CD14-positive monocyte (primary cell): ENCODE measurements at regions not wholly inside any gene's neighbourhood (a gene's known extent, or its start where the extent isn't known, plus 50 kb on each side); places are given as distances from the start of the nearest gene placed in this dataset.

Experiments
- DNase-seq, 3 donors: peaks; one replicate each; pipeline ENCODE4 v3.0.0-alpha.2; 2011 to 2022
- H2AFZ ChIP-seq: 2 replicates; pipeline ENCODE4 v1.6.0; 2012; ENCODE audit warnings: mild to moderate bottlenecking, low read depth, low read length, inconsistent platforms; ENCODE audit not compliant: insufficient read depth, poor library complexity, severe bottlenecking
- H3K27ac ChIP-seq, 2 donors: 1 replicate in 1 of 2; 2 replicates in 1 of 2; pipeline ENCODE4 v1.5.1; 2012 to 2013; ENCODE audit warnings: low read length in 2 of 2, control low read depth in 1 of 2, inconsistent platforms in 1 of 2, low read depth in 1 of 2, mild to moderate bottlenecking in 1 of 2
- H3K27me3 ChIP-seq, 2 donors: one replicate each; pipeline versions ENCODE4 v1.6.0 to v1.6.1; 2011 to 2013; ENCODE audit warnings: low read length in 2 of 2; ENCODE audit not compliant: control insufficient read depth in 2 of 2, insufficient read depth in 2 of 2
- H3K36me3 ChIP-seq, 2 donors: replicated peaks in 1 of 2; 1 replicate in 1 of 2; 2 replicates in 1 of 2; pipeline versions ENCODE4 v1.5.1 to v1.6.1; 2012 to 2013; ENCODE audit warnings: low read length in 2 of 2, control low read depth in 1 of 2, inconsistent platforms in 1 of 2, mild to moderate bottlenecking in 1 of 2; ENCODE audit not compliant: insufficient read depth in 2 of 2, control insufficient read depth in 1 of 2
- H3K4me1 ChIP-seq, 2 donors: 1 replicate in 1 of 2; 2 replicates in 1 of 2; pipeline versions ENCODE4 v1.5.1 to v1.6.1; 2012 to 2013; ENCODE audit warnings: low read length in 2 of 2, control low read depth in 1 of 2, inconsistent platforms in 1 of 2, mild to moderate bottlenecking in 1 of 2, moderate library complexity in 1 of 2; ENCODE audit not compliant: insufficient read depth in 2 of 2, control insufficient read depth in 1 of 2
- H3K4me2 ChIP-seq: replicated peaks from 2 replicates; pipeline ENCODE3; 2012; ENCODE audit warnings: low read length, moderate library complexity, mild to moderate bottlenecking; ENCODE audit not compliant: poor library complexity, severe bottlenecking; ENCODE audit errors: extremely low read depth
- H3K4me3 ChIP-seq, 3 experiments: fragments of 200-600 bp in 1 of 3; sonication (generic) in 1 of 3; replicated peaks in 1 of 3; 1 replicate in 2 of 3; 2 replicates in 1 of 3; pipeline ENCODE4 v1.5.1; 2011 to 2013; ENCODE audit warnings: low read length in 3 of 3, mild to moderate bottlenecking in 3 of 3, control low read depth in 2 of 3, low read depth in 2 of 3, inconsistent platforms in 1 of 3, moderate library complexity in 1 of 3
- H3K79me2 ChIP-seq: 2 replicates; pipeline ENCODE4 v1.6.0; 2012; ENCODE audit warnings: mild to moderate bottlenecking, control low read depth, inconsistent platforms, low read length, moderate library complexity; ENCODE audit not compliant: insufficient read depth
- H3K9ac ChIP-seq: 2 replicates; pipeline ENCODE4 v1.6.0; 2017; ENCODE audit warnings: low read length, mild to moderate bottlenecking; ENCODE audit not compliant: insufficient read depth, poor library complexity, severe bottlenecking
- H3K9me3 ChIP-seq, 2 donors: replicated peaks in 1 of 2; 1 replicate in 1 of 2; 2 replicates in 1 of 2; pipeline versions ENCODE4 v1.5.1 to v1.6.1; 2012 to 2013; ENCODE audit warnings: low read length in 2 of 2, control low read depth in 1 of 2; ENCODE audit not compliant: control insufficient read depth in 1 of 2, insufficient read depth in 1 of 2
- H4K20me1 ChIP-seq: 2 replicates; pipeline ENCODE4 v1.6.0; 2012; ENCODE audit warnings: mild to moderate bottlenecking, low read length, control low read depth, moderate library complexity; ENCODE audit not compliant: insufficient read depth
- H3K27ac Mint-ChIP-seq, 7 donors: one replicate each; pipeline ENCODE4 v1.8.0; 2020; ENCODE audit warnings: mild to moderate bottlenecking in 7 of 7, mixed read lengths in 7 of 7, moderate library complexity in 6 of 7, inconsistent platforms in 2 of 7
- H3K27me3 Mint-ChIP-seq, 3 donors: one replicate each; pipeline ENCODE4 v1.8.0; 2021 to 2022; ENCODE audit warnings: low read depth in 3 of 3, mild to moderate bottlenecking in 3 of 3, mixed read lengths in 3 of 3, moderate library complexity in 3 of 3, inconsistent platforms in 1 of 3
- H3K36me3 Mint-ChIP-seq, 2 donors: one replicate each; pipeline ENCODE4 v1.8.0; 2020; ENCODE audit warnings: mixed read lengths in 2 of 2, inconsistent platforms in 1 of 2, mild to moderate bottlenecking in 1 of 2
- H3K4me1 Mint-ChIP-seq: one replicate; pipeline ENCODE4 v1.8.0; 2020; ENCODE audit warnings: mild to moderate bottlenecking, mixed read lengths
- H3K4me3 Mint-ChIP-seq, 2 donors: one replicate each; pipeline ENCODE4 v1.8.0; 2020; ENCODE audit warnings: mild to moderate bottlenecking in 2 of 2, mixed read lengths in 2 of 2, moderate library complexity in 1 of 2
- H3K9me3 Mint-ChIP-seq, 7 donors: one replicate each; pipeline ENCODE4 v1.8.0; 2020 to 2022; ENCODE audit warnings: mixed read lengths in 7 of 7, mild to moderate bottlenecking in 6 of 7, moderate library complexity in 6 of 7, inconsistent platforms in 2 of 7
- WGBS: methylation state at CpG from one replicate; pipeline ENCODE4 v1.1.5; 2013; ENCODE audit warnings: missing lambda C conversion rate; ENCODE audit not compliant: insufficient coverage; 5-methylcytosine and 5-hydroxymethylcytosine counted together
- intact Hi-C, 2 donors: fragments of 100-400 bp; cut with micrococcal nuclease; formaldehyde crosslinking; loops; one replicate each; pipeline versions ENCODE4 v1.15.0 to v1.15.1; 2023
- TF ChIP-seq, protein P1 (sequence below): fragments of 200-600 bp; IDR thresholded peaks from one replicate; pipeline ENCODE4 v1.8.0; 2022; ENCODE audit warnings: antibody characterized with exemption, mild to moderate bottlenecking

DNA sequence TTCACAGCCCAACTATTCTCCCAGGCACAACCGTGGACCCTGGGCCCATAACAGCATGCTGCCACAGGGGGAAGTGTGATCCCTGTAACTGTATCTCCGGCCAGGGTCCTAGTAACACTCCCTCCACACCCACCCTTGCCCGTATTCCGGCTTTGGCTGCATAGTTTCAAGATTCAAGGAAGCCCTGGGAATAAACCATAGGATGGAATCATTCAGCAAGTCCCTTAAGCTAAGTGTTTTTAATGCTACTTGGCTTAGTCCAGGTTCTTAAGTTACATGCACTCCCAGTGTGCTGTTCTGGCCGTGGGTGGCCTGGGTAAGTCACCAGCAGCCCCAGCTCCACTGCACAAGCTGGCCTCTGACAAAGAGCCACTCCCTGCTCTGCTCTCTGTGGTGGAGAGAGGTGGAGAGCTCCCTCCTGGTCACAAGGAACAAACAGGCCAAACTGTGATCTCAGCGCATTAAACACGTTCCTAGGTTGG lies 532.4 kb upstream of the SGCG start:
- Mint-ChIP-seq H3K36me3 (no peaks in the 10 kb centered on the region), H3K9me3 (peaks cover 3 to 18% (median 14%) of the 10 kb centered on the region in 7 donors), H3K27ac (no peak overlapping the region), H3K4me3 (no peak overlapping the region), H3K27me3 (peaks cover 0 to 1% (median 0%) of the 10 kb centered on the region in 3 donors), H3K4me1 (no peaks in the 10 kb centered on the region)
- no peak overlapping the region for H2AFZ ChIP-seq
- H3K4me1 ChIP-seq: no peaks in the 10 kb centered on the region
- no peaks in the 10 kb centered on the region for H3K36me3 ChIP-seq
- H3K4me2 ChIP-seq: no peak overlapping the region
- WGBS: 75% methylated on average over 2 of the region's 7 CpGs
- no peaks in the 10 kb centered on the region for H3K79me2 ChIP-seq
- TF ChIP-seq, protein P1, sequence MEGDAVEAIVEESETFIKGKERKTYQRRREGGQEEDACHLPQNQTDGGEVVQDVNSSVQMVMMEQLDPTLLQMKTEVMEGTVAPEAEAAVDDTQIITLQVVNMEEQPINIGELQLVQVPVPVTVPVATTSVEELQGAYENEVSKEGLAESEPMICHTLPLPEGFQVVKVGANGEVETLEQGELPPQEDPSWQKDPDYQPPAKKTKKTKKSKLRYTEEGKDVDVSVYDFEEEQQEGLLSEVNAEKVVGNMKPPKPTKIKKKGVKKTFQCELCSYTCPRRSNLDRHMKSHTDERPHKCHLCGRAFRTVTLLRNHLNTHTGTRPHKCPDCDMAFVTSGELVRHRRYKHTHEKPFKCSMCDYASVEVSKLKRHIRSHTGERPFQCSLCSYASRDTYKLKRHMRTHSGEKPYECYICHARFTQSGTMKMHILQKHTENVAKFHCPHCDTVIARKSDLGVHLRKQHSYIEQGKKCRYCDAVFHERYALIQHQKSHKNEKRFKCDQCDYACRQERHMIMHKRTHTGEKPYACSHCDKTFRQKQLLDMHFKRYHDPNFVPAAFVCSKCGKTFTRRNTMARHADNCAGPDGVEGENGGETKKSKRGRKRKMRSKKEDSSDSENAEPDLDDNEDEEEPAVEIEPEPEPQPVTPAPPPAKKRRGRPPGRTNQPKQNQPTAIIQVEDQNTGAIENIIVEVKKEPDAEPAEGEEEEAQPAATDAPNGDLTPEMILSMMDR: no peak
- no peak overlapping the region for H3K9ac ChIP-seq
- H3K9me3 ChIP-seq: peaks cover 23 to 29% of the 10 kb centered on the region in 2 donors
- H4K20me1 ChIP-seq: no peaks in the 10 kb centered on the region
- DNase-seq: no peak
- H3K27me3 ChIP-seq: no peaks in the 10 kb centered on the region
- no peak overlapping the region for H3K27ac ChIP-seq
- intact Hi-C loops: no loop called here
- no peak overlapping the region for H3K4me3 ChIP-seq

DNA sequence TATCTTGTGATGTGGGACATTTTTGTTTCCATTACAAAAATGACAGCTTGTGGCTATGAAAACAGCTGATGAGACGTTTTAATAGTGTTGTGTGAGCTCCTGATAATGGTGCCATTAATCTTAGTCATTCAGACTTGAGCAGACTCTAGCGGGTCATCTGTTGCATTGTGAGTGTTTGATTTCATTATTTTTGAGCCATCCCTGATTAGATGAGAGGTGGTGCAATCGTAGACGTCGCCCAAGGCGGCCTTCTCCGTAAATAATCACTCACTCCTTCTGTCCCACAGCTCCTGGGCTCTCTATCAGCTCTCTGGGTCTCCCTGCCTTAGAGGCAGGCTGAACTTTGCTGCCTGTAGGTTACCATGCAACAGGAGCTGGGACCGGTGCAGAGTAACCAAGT lies 528.0 kb upstream of the SGCG start:
- TF ChIP-seq, protein P1: no peak
- peaks cover 0 to 8% of the 10 kb centered on the region in 2 donors for H3K9me3 ChIP-seq
- no peaks in the 10 kb centered on the region for H3K27me3 ChIP-seq
- H3K27ac ChIP-seq: no peak overlapping the region
- no peak overlapping the region for H3K4me2 ChIP-seq
- Mint-ChIP-seq H3K4me3 (no peak overlapping the region), H3K36me3 (no peaks in the 10 kb centered on the region), H3K27ac (no peak overlapping the region), H3K27me3 (peaks cover 0 to 1% (median 0%) of the 10 kb centered on the region in 3 donors), H3K9me3 (peaks cover 0 to 12% (median 3%) of the 10 kb centered on the region in 7 donors), H3K4me1 (no peaks in the 10 kb centered on the region)
- intact Hi-C loops: no loop called here
- no peak overlapping the region for H3K4me3 ChIP-seq
- H3K4me1 ChIP-seq: no peaks in the 10 kb centered on the region
- no peak overlapping the region for H3K9ac ChIP-seq
- no peak overlapping the region for H2AFZ ChIP-seq
- no peaks in the 10 kb centered on the region for H4K20me1 ChIP-seq
- no peak for DNase-seq
- H3K36me3 ChIP-seq: no peaks in the 10 kb centered on the region
- H3K79me2 ChIP-seq: no peaks in the 10 kb centered on the region
- WGBS: 88% methylated on average over 1 of the region's 8 CpGs
